PC-9 (cell line): ENCODE measurements at regions not wholly inside any gene's neighbourhood (a gene's known extent, or its start where the extent isn't known, plus 50 kb on each side); places are given as distances from the start of the nearest gene placed in this dataset.

ENCODE experiments used
- CTCF ChIP-seq: fragments of 200-600 bp; sonication (generic); conservative IDR thresholded peaks from 2 replicates; pipeline ENCODE4 v1.6.1; 2017; ENCODE audit warnings: mixed run types, antibody characterized with exemption, mild to moderate bottlenecking, moderate library complexity
- EZH2 ChIP-seq: fragments of 200-600 bp; sonication (generic); IDR thresholded peaks from 2 replicates; pipeline ENCODE4 v1.8.0; 2017; ENCODE audit warnings: antibody characterized with exemption, low read depth

DNA sequence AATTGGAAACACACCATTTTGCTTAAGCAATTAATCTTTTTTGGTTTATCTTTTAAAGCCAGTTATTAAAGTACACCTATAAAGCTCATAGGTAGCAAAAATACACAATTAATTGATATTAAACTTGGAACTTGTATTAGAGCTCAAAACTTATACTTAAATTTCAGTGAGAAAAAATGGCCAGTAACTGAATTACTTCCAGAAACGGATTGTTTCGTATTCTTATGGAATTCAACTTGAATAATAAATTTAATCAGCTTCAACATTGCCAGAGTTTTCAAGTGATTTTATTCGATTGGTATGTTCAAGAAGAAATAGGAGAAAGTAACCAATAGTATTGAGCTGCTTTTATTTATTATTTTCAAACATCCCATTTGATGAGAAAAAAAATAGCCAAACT lies 112.7 kb upstream of the PDE10A start:
- TF ChIP-seq CTCF, result no peak
- no peak for TF ChIP-seq EZH2
